B cell (primary cell): ENCODE measurements at regions not wholly inside any gene's neighbourhood (a gene's known extent, or its start where the extent isn't known, plus 50 kb on each side); places are given as distances from the start of the nearest gene placed in this dataset.

Experiments
- ATAC-seq: fragments of 200-7000 bp; cut with Tn5 transposase; one replicate; pipeline ENCODE4 v1.10.0; 2021; ENCODE audit warnings: low read depth, mild to moderate bottlenecking, moderate number of reproducible peaks, moderate library complexity
- CTCF ChIA-PET: fragments of 350-600 bp; sonication (Branson Sonifier 250); formaldehyde crosslinking; loops from one replicate; lab custom pipeline; 2021; ENCODE audit warnings: antibody characterized with exemption, inconsistent platforms; lab: Charles Lee
- POLR2A ChIA-PET: fragments of 350-600 bp; sonication (Branson Sonifier 250); formaldehyde crosslinking; loops from one replicate; lab custom pipeline; 2021; ENCODE audit warnings: antibody characterized with exemption; lab: Charles Lee
- DNase-seq: peaks from one replicate; pipeline ENCODE4 v3.0.0; 2013
- H2AFZ ChIP-seq: 2 replicates; pipeline ENCODE4 v1.6.1; 2012; ENCODE audit warnings: mild to moderate bottlenecking, low read depth, low read length; ENCODE audit not compliant: insufficient read depth, poor library complexity, severe bottlenecking
- H3K27ac ChIP-seq, 2 donors: 1 replicate in 1 of 2; 2 replicates in 1 of 2; pipeline ENCODE4 v1.5.1; 2012 to 2013; ENCODE audit warnings: low read length in 2 of 2, mild to moderate bottlenecking in 2 of 2, moderate library complexity in 1 of 2
- H3K27me3 ChIP-seq, 4 experiments: fragments of 200-600 bp in 1 of 4; sonication (generic) in 1 of 4; replicated peaks in 1 of 4; 1 replicate in 2 of 4; 2 replicates in 2 of 4; pipeline versions ENCODE4 v1.6.1 to v1.7.0; 2013 to 2016; ENCODE audit warnings: low read length in 3 of 4, mild to moderate bottlenecking in 2 of 4, mixed read lengths in 1 of 4, moderate library complexity in 1 of 4; ENCODE audit not compliant: insufficient read depth in 4 of 4, control insufficient read depth in 3 of 4; ENCODE audit errors: control extremely low read depth in 1 of 4
- H3K36me3 ChIP-seq, 2 experiments: replicated peaks in 1 of 2; 1 replicate in 1 of 2; 2 replicates in 1 of 2; pipeline versions ENCODE4 v1.6.1 to v1.7.1; 2013; ENCODE audit warnings: low read length in 1 of 2; ENCODE audit not compliant: insufficient read depth in 2 of 2, control insufficient read depth in 1 of 2; ENCODE audit errors: control extremely low read depth in 1 of 2, extremely low read depth in 1 of 2
- H3K4me1 ChIP-seq, 2 donors: fragments of 200-600 bp in 1 of 2; sonication (generic) in 1 of 2; 1 replicate in 1 of 2; 2 replicates in 1 of 2; pipeline versions ENCODE4 v1.5.1 to v1.6.1; 2013 to 2017; ENCODE audit warnings: low read length in 2 of 2; ENCODE audit not compliant: control insufficient read depth in 2 of 2, insufficient read depth in 2 of 2
- H3K4me2 ChIP-seq: replicated peaks from 2 replicates; pipeline ENCODE3; 2012; ENCODE audit warnings: mild to moderate bottlenecking, low read depth, low read length; ENCODE audit not compliant: poor library complexity, severe bottlenecking
- H3K4me3 ChIP-seq, 5 experiments: fragments of 200-600 bp in 1 of 5; sonication (generic) in 1 of 5; 1 replicate in 3 of 5; 2 replicates in 2 of 5; pipeline versions ENCODE4 v1.5.1 to v1.7.0; 2011 to 2016; ENCODE audit warnings: low read length in 4 of 5, mild to moderate bottlenecking in 4 of 5, low read depth in 2 of 5, control low read depth in 1 of 5, moderate library complexity in 1 of 5; ENCODE audit not compliant: insufficient read depth in 1 of 5; ENCODE audit errors: control extremely low read depth in 1 of 5, extremely low read depth in 1 of 5
- H3K79me2 ChIP-seq: fragments of 200-600 bp; sonication (generic); one replicate; pipeline ENCODE4 v1.6.0; 2016; ENCODE audit warnings: low read length; ENCODE audit not compliant: control insufficient read depth, insufficient read depth
- H3K9ac ChIP-seq: fragments of 200-600 bp; sonication (generic); 2 replicates; pipeline ENCODE4 v1.6.1; 2017; ENCODE audit warnings: mild to moderate bottlenecking, low read length, moderate library complexity
- H3K9me3 ChIP-seq, 3 donors: one replicate each; pipeline versions ENCODE4 v1.6.1 to v1.7.1; 2013; ENCODE audit warnings: low read length in 2 of 3; ENCODE audit not compliant: control insufficient read depth in 2 of 3, insufficient read depth in 1 of 3; ENCODE audit errors: control extremely low read depth in 1 of 3
- H4K20me1 ChIP-seq: 2 replicates; pipeline ENCODE4 v1.6.0; 2012; ENCODE audit warnings: mild to moderate bottlenecking, low read length; ENCODE audit not compliant: insufficient read depth, control insufficient read depth, poor library complexity, severe bottlenecking
- H3K27ac Mint-ChIP-seq: one replicate; pipeline ENCODE4 v1.8.0; 2021; ENCODE audit warnings: mixed read lengths
- H3K27me3 Mint-ChIP-seq: one replicate; pipeline ENCODE4 v1.8.0; 2021; ENCODE audit warnings: mixed read lengths
- H3K4me1 Mint-ChIP-seq: one replicate; pipeline ENCODE4 v1.8.0; 2021; ENCODE audit warnings: mixed read lengths
- H3K4me3 Mint-ChIP-seq: one replicate; pipeline ENCODE4 v1.8.0; 2021; ENCODE audit warnings: mixed read lengths
- H3K9me3 Mint-ChIP-seq: one replicate; pipeline ENCODE4 v1.8.0; 2022; ENCODE audit warnings: mixed read lengths; ENCODE audit not compliant: insufficient read depth
- CTCF ChIP-seq: fragments of 200-600 bp; IDR thresholded peaks from one replicate; pipeline ENCODE4 v1.8.0; 2022; ENCODE audit warnings: antibody characterized with exemption, mild to moderate bottlenecking
- EZH2 ChIP-seq: IDR thresholded peaks from 2 replicates; pipeline ENCODE4 v1.6.1; 2012; ENCODE audit warnings: borderline replicate concordance, low read depth, mild to moderate bottlenecking, moderate library complexity, low read length; ENCODE audit not compliant: insufficient read depth, poor library complexity, severe bottlenecking
- WGBS: methylation state at CpG from one replicate; pipeline ENCODE4 v1.1.5; 2013; ENCODE audit warnings: missing lambda C conversion rate; ENCODE audit not compliant: insufficient coverage; 5-methylcytosine and 5-hydroxymethylcytosine counted together
- intact Hi-C: fragments of 100-400 bp; cut with micrococcal nuclease; formaldehyde crosslinking; loops from one replicate; pipeline ENCODE4 v1.10.0; 2022

- H3K9ac ChIP-seq, result no peak overlapping the region
- TF ChIP-seq CTCF, result no peak
- TF ChIP-seq EZH2, result no peak
- WGBS, result 86% methylated on average over 2 of the region's 5 CpGs
- intact Hi-C loops, result no loop called here
- no peak overlapping the region for H3K4me2 ChIP-seq
- H3K36me3 ChIP-seq, result no peaks in the 10 kb centered on the region
- peaks cover 0 to 6% (median 0%) of the 10 kb centered on the region in 4 experiments for H3K27me3 ChIP-seq
- POLR2A ChIA-PET, result no interaction called here
- Mint-ChIP-seq H3K27ac (no peak overlapping the region), H3K4me3 (no peak overlapping the region), H3K9me3 (no peaks in the 10 kb centered on the region), H3K27me3 (peaks cover 8% of the 10 kb centered on the region), H3K4me1 (peaks cover 2% of the 10 kb centered on the region)
- ATAC-seq (no peak), DNase-seq (no peak)
- H3K4me1 ChIP-seq, result no peaks in the 10 kb centered on the region
- no peaks in the 10 kb centered on the region for H4K20me1 ChIP-seq
- no peak overlapping the region for H2AFZ ChIP-seq
- CTCF ChIA-PET, result no interaction called here
- H3K9me3 ChIP-seq, result peaks cover 0 to 3% (median 0%) of the 10 kb centered on the region in 3 donors
- no peak overlapping the region for H3K27ac ChIP-seq
- no peaks in the 10 kb centered on the region for H3K79me2 ChIP-seq
- no peak overlapping the region for H3K4me3 ChIP-seq
These were observed 113.1 kb downstream of the C9orf50 start for GRCh38 chr9:129507805-129508204.

- TF ChIP-seq CTCF (no peak), EZH2 (no peak)
- 94% methylated on average over 5 of the region's 6 CpGs for WGBS
- Mint-ChIP-seq H3K9me3 (no peaks in the 10 kb centered on the region), H3K27me3 (peaks cover 8% of the 10 kb centered on the region), H3K4me1 (peaks cover 2% of the 10 kb centered on the region), H3K4me3 (no peak overlapping the region), H3K27ac (no peak overlapping the region)
- no peak for ATAC-seq
- Histone ChIP-seq H3K79me2 (no peaks in the 10 kb centered on the region), H3K9me3 (no peaks in the 10 kb centered on the region), H3K27ac (no peak overlapping the region), H3K36me3 (no peaks in the 10 kb centered on the region), H4K20me1 (no peaks in the 10 kb centered on the region), H3K9ac (no peak overlapping the region), H2AFZ (no peak overlapping the region), H3K4me2 (no peak overlapping the region), H3K27me3 (peaks cover 0 to 6% (median 0%) of the 10 kb centered on the region in 4 experiments), H3K4me3 (no peak overlapping the region), H3K4me1 (no peaks in the 10 kb centered on the region)
- ChIA-PET CTCF (no interaction called here), POLR2A (no interaction called here)
- DNase-seq, result no peak
- intact Hi-C loops, result no loop called here
These were observed 114.0 kb downstream of the C9orf50 start for GRCh38 chr9:129506892-129507291.
